Activated CD4-positive, alpha-beta T cell treated with anti-CD3 and anti-CD28 coated beads, Interleukin-2, Interleukin-6, amounts not matched to agents 100 ng/mL and 50 ng/mL, durations not matched to agents 16 hours and 8 hours (primary cell): ENCODE measurements at regions not wholly inside any gene's neighbourhood (a gene's known extent, or its start where the extent isn't known, plus 50 kb on each side); places are given as distances from the start of the nearest gene placed in this dataset.
"Not testable (repeated sequence)": the region's sequence is repeated elsewhere in the genome, so short reads cannot be mapped to it uniquely, and the experiment has no call there.

ENCODE experiments used
- DNase-seq: peaks from one replicate; pipeline ENCODE4 v3.0.0-alpha.2; 2020

DNA sequence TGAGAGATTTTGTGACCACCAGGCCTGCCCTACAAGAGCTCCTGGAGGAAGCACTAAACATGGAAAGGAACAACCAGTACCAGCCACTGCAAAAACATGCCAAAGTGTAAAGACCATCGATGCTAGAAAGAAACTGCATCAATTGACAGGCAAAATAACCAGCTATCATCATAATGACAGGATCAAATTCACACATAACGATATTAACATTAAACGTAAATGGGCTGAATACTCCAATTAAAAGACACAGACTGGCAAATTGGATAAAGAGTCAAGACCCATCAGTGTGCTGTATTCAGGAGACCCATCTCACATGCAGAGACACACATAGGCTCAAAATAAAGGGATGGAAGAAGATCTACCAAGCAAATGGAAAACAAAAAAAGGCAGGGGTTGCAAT lies 182.4 kb downstream of the PRELID2 start:
- not testable (repeated sequence) for DNase-seq

- DNase-seq: not testable (repeated sequence)
Measured at GRCh38 chr5:145647137-145647536, 188.0 kb downstream of the PRELID2 start.

DNA sequence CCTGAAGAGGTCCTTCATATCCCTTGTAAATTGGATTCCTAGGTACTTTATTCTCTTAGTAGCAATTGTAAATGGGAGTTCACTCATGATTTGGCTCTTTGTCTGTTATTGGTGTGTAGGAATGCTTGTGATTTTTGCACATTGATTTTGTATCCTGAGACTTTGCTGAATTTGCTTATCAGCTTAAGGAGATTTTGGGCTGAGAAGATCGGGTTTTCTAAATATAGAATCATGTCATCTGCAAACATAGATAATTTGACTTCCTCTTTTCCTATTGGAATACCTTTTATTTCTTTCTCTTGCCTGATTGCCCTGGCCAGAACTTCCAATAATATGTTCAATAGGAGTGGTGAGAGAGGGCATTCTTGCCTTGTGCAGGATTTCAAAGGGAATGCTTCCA lies 191.9 kb downstream of the PRELID2 start:
- DNase-seq: not testable (repeated sequence)

DNA sequence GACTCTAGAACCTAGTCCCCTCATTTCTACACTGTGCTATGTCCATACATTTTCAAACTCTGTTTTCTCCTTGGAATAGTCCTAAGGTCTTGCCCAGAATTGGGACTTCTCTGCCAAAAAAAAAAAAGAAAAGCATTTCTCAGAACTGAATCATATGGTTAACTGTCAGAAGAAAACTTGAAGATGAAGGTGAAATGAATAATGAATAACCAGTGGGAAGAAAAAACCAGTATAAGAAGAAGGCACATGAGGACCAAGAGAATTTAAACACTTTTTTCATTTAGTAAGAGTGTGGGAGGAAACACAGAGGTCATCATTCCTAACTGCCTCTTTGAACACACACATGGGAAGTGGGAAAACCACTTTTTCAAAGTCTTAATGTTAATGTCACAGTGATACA lies 197.7 kb downstream of the PRELID2 start:
- DNase-seq: no peak

DNA sequence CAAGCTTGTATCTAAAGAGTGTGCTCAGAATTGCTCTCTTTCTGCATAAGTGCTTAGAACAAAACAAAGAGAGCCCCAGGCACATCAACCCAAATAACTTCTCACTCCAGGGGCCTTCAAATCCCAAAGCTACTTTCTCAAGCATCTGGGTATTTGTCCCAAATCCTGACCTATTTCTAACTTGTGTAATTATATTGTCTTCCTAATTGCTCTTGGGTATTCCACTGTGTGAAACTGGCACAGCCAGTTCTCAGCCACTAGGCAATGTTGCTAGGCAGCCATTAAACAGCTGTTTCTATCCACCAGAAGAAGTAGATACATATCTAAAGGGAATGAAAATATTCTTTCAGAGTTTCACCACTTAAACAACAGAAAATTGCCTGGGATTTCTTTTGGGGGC lies 198.8 kb downstream of the PRELID2 start:
- no peak for DNase-seq

DNA sequence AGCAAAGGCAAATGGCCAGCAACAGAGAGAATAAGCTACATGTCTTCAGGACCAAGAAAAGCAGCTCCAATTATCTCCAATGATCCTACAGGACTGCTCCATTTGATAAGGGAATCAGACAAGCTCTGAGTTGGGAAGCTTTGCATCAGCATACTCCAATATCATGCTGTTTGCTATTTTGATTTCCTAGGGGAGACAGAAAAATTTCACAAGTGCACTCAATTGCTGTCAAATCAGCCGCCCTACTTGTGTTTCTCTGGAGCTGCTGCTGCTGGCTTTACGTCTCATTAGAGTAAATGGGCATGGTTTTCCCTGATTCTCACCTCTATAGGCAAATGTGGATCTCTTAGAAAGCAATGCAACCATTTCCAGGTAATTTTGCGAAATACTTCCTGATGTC lies 201.7 kb downstream of the PRELID2 start:
- no peak for DNase-seq

GRCh38 chr5:145632701-145633100 lies 202.4 kb downstream of the PRELID2 start:
- DNase-seq: no peak

- no peak for DNase-seq
Measured at GRCh38 chr5:145629047-145629446, 206.1 kb downstream of the PRELID2 start.

DNA sequence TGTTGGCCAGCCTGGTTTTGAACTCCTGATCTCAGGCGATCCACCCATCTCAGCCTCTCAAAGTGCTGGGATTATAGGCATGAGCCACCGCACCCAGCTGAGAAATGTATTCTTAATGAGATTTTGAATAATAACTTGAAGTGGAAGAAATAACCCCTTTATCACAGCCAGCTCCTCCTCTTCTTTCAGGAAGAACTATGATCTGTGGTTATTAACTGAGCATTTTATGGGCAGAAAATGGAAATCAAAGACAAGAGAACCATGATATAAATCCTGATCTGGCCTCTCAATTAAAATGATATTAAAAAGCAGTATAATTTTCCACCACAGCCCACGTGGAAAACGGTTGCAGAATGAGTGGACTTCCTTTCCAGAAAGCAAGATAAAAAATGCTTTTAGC lies 206.6 kb downstream of the PRELID2 start:
- DNase-seq: no peak

- DNase-seq: no peak
Measured at GRCh38 chr5:145619806-145620310, 215.3 kb downstream of the PRELID2 start.

DNA sequence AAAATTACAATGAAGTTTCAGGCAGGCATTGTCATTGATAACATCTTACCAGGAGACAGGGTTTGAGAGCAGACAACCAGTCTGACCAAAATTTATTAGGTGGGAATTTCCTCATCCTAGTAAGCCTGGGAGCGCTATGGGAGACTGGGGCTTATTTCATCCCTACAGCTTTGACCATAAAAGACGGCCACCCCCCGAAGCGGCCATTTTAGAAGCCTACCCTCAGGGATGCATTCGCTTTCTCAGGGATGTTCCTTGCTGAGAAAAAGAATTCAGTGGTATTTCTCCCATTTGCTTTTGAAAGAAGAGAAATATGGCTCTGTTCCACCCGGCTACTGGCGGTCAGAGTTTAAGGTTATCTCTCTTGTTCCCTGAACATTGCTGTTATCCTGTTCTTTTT lies 218.4 kb downstream of the PRELID2 start:
- not testable (repeated sequence) for DNase-seq

DNA sequence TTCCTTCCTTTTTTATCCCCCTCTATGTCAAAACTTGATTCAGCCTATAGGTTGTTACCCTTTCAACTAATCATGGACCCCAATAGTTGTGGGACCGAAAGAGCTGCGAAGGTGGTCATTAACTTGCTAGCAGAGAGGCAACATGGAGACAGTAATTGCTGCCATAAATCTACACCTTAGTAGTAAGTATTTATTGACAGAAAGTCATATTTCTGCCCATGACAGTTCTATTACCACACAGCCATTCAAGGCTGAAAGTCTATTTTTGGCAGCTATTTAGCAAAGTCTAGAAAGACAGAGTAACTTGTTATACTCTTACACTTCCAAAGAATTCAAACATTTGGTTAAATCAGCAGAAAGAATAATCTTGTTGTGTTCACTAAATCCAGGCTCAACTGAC lies 236.2 kb downstream of the PRELID2 start:
- DNase-seq: no peak

DNA sequence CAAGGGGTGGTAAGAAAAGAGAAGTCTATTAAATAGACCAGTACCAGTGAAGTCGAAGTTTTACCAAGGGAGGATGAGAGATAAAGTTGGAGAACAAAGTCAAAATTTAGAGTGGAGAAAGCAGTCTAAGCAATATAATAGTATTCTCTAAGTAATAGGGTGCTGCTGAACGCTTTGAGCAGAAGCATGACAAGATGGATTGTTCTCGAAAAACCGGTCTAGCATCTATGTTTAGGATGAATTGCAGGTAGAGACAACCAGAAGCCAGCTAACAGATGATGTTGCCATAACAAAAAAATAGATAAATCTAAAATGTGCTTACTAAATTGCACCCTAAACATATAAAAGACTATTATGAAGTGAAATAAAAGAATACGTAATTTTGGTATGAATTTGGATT lies 237.0 kb downstream of the PRELID2 start:
- DNase-seq: no peak

- no peak for DNase-seq
Measured at GRCh38 chr5:145591578-145591977, 243.6 kb downstream of the PRELID2 start.

DNA sequence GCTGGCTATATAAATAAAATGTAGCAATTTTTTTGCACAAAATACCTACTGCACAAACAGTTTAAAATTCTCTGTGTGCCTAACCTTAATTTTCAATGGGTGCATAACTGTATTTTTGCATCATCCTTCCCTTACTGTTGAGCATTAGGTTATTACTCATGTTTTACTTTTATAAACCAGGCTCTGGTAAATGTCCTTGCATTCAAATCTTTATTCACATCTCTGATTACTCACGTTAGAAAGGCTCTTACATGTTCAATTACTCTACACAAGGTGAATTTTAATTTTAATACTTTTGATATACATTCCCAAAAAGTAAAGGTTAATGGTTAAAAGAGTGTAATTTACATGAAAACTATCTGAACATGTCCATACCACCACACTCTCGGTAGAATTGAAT lies 246.1 kb downstream of the PRELID2 start:
- no peak for DNase-seq

DNA sequence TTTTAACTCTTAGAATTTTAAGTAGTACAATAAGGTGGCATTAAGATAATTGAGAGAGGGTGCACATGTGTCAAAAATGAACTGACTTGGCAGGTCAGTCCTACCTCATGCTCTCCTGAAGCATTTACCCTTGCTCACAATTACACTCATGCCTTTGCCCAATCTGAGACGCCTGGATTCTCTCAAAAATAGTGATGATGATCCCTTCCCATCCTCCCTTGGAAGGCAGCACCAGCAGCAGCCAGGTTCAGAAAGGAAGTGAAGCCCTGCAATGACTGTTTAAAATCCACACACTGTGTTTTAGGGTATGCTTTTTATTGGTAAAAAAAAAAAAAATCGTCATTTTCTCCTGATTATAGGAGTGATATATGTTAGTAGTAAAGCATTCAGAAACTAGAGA lies 246.6 kb downstream of the PRELID2 start:
- DNase-seq: no peak

- no peak for DNase-seq
Measured at GRCh38 chr5:145588113-145588512, 247.0 kb downstream of the PRELID2 start.

DNA sequence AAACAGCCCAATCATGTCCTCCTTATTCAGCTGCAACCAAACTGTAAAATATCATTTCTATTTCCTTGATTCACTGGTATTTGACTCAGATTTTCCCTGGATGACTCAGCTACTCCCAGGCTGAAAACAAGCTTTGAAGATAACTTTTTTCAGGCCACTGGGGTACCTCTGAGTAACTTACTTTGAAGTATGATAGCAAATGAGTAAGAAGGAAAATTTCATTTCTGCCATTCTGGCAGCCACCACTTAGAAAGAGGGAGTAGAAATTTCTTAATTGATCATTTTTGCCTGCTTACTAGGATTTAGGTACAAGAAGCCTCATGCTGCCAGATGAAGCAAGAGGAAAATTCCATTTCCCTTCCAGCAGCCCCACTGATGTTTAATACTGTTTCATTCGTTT lies 247.4 kb downstream of the PRELID2 start:
- peak; percentile 58 for DNase-seq

- DNase-seq: no peak
Measured at GRCh38 chr5:145587308-145587672, 247.9 kb downstream of the PRELID2 start.

DNA sequence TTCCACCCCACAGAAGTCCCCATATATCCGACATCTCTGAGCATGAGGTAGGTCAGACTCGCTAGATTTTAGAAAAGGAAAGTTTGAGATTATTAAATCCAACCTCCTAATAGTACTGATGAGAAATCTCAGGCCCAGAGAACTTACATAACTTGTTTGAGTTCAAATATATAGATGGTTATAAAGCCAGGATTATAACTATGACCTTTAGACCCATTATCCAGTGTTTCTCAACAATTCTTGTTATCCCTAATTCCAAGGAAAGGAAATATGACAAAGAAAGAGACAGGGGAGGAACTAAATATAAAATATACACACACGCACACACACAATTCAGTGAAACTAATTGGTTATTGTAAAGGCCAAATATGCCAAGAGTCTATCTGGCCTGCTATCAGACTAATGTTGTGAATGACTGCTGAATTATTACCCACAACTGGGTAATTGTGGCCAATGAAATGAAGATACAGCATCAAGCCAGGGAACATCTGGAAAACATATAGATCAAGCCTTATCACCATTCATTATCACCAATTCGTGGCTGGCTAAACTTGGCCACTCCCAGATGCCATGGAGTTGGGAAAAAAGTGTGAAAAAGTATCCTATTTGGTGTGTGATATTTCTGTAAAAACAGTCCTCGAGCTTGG lies 248.4 kb downstream of the PRELID2 start:
- DNase-seq: no peak

DNA sequence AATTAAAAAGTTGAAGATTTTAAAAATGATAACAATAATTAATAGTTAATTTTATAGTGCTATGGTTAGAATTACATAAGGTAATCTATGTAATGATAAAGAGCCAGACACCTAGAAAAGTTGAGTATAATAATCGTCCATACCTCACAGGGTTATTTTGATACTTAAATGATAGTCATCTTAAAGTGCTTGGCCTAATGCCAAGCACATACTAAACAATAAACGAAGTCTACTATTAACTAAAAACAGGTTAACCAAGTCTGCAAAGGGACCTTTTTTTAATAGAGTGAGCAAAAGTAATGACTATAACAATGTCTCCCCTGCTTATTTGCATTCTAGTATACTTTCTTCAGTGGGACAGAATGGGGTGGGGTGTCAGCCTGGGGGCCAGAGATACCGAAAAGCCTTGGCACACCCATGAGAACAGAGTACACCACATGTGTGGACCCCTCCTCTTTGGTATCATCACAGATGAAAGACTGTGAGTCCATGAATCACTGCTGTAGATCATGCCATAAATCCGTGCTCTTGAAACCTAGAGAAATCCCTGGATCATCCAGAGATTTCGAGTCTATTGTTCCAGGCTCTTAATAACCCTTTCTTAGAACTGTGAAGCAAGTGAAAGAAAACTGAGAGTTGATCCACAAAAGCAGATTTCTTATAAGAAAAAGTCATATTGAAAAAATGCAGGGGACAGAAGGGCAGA lies 249.5 kb downstream of the PRELID2 start:
- no peak for DNase-seq

- DNase-seq: no peak
Measured at GRCh38 chr5:145579301-145579700, 255.8 kb downstream of the PRELID2 start.

DNA sequence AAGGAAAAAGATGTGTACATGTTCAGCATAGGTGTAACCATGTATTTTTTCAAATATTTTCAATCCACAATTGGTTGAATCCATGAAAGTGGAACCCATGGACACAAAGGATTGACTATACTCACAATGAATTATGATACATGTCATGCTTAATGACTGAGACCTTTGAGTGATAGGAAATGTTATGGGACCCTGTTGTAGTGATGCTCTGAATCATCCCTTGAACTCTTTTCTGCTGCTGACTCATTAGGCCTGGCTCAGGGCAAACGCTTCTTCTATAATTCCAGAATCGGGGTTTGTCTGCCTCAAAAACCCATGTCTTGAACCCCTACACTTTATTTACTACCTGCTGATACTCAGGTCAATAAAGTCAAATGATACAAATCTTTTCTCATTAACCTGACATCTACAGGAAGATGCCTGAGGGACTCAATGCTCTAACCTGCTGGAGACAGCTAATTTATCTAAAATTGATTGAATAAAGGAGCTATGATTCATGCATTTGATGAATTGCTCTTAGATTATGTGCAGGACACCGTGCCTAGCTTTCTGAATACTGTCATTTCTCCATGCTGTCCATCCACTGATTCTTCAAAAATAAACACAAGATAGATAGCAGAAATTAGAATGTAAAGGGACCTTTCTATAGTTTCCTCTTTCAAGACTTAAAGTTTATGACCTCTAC lies 260.1 kb downstream of the PRELID2 start:
- DNase-seq: no peak

DNA sequence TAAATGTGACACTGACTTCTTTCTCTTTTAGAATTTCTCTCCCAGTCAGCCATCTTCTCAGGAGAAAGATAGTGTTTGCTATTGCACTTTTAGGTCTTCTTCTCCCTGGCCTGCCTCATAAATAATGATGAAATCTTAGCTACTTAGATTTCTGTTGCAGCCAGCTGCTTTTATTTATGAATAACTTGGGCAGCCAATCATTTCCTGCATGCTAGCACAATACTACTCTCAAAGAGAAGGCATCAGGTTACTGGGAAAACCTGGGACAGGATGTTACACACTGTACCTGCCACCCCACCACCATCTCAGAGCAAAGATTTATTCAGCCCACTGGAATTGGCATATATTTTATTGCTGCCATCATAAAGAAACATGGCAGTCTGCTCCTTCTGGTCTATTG lies 266.6 kb downstream of the PRELID2 start:
- DNase-seq: no peak
